ENCODE measurements at regions not wholly inside any gene's neighbourhood (a gene's known extent, or its start where the extent isn't known, plus 50 kb on each side); places are given as distances from the start of the nearest gene placed in this dataset.
A peak's percentile ranks its signal among the peaks of the same experiment; 100 is the strongest.
"Not testable (repeated sequence)": the region's sequence is repeated elsewhere in the genome, so short reads cannot be mapped to it uniquely, and the experiment has no call there.

- DNase-seq (ENCODE audit: low spot score) = no peak
Observed at GRCh38 chr9:115462623-115463022, 344.7 kb upstream of the TNC start.

- no peak for DNase-seq (ENCODE audit: low spot score)
Observed at GRCh38 chr9:115466756-115467155, 348.8 kb upstream of the TNC start.

- DNase-seq (ENCODE audit: low spot score) = no peak
Observed at GRCh38 chr9:115469841-115470240, 351.9 kb upstream of the TNC start.

GRCh38 chr9:115473032-115473431 lies 355.1 kb upstream of the TNC start:
- not testable (repeated sequence) for DNase-seq (ENCODE audit: low spot score)

- no peak for DNase-seq (ENCODE audit: low spot score)
Observed at GRCh38 chr9:115481769-115482168, 363.8 kb upstream of the TNC start.

- DNase-seq (ENCODE audit: low spot score) = no peak
Observed at GRCh38 chr9:115482747-115483146, 364.8 kb upstream of the TNC start.

- DNase-seq (ENCODE audit: low spot score) = no peak
Observed at GRCh38 chr9:115492869-115493268, 374.9 kb upstream of the TNC start.

GRCh38 chr9:115494393-115494792 lies 376.4 kb upstream of the TNC start:
- no peak for DNase-seq (ENCODE audit: low spot score)

GRCh38 chr9:115495052-115495635 lies 377.2 kb upstream of the TNC start:
- DNase-seq (ENCODE audit: low spot score) = no peak

GRCh38 chr9:115495836-115496235 lies 377.9 kb upstream of the TNC start:
- DNase-seq (ENCODE audit: low spot score) = no peak

GRCh38 chr9:115498303-115498702 lies 380.3 kb upstream of the TNC start:
- DNase-seq (ENCODE audit: low spot score) = no peak

- no peak for DNase-seq (ENCODE audit: low spot score)
Observed at GRCh38 chr9:115507148-115507547, 389.2 kb upstream of the TNC start.

GRCh38 chr9:115513148-115513547 lies 395.2 kb upstream of the TNC start:
- no peak for DNase-seq (ENCODE audit: low spot score)

GRCh38 chr9:115514454-115514853 lies 396.5 kb upstream of the TNC start:
- no peak for DNase-seq (ENCODE audit: low spot score)

GRCh38 chr9:115517335-115518075 lies 399.5 kb upstream of the TNC start:
- no peak for DNase-seq (ENCODE audit: low spot score)

GRCh38 chr9:115520646-115521045 lies 402.7 kb upstream of the TNC start:
- DNase-seq (ENCODE audit: low spot score) = peak; percentile 4

- no peak for DNase-seq (ENCODE audit: low spot score)
Observed at GRCh38 chr9:115522912-115523311, 405.0 kb upstream of the TNC start.

- DNase-seq (ENCODE audit: low spot score) = peak; percentile 39
Observed at GRCh38 chr9:115524453-115525059, 406.6 kb upstream of the TNC start.

- DNase-seq (ENCODE audit: low spot score) = no peak
Observed at GRCh38 chr9:115525111-115526058, 407.4 kb upstream of the TNC start.

- DNase-seq (ENCODE audit: low spot score) = no peak
Observed at GRCh38 chr9:115531410-115532125, 413.6 kb upstream of the TNC start.

- DNase-seq (ENCODE audit: low spot score) = no peak
Observed at GRCh38 chr9:115533511-115533910, 415.6 kb upstream of the TNC start.

- DNase-seq (ENCODE audit: low spot score) = no peak
Observed at GRCh38 chr9:115540091-115540490, 422.1 kb upstream of the TNC start.

All from cerebellar cortex (tissue), 1 donor.